HG03432 (cell line): ENCODE measurements at regions not wholly inside any gene's neighbourhood (a gene's known extent, or its start where the extent isn't known, plus 50 kb on each side); places are given as distances from the start of the nearest gene placed in this dataset.

ENCODE experiments used
- ATAC-seq: cut with Tn5 transposase; IDR thresholded peaks from one replicate; pipeline ENCODE4 v1.9.1; 2021; ENCODE audit warnings: mild to moderate bottlenecking, moderate library complexity; ENCODE audit not compliant: unreplicated experiment

GRCh38 chr13:108156749-108157148 is 58.6 kb downstream of the LIG4 start:
- no peak for ATAC-seq

- ATAC-seq, result peak; percentile 66
These were observed 59.9 kb downstream of the LIG4 start for GRCh38 chr13:108155185-108156106.

DNA sequence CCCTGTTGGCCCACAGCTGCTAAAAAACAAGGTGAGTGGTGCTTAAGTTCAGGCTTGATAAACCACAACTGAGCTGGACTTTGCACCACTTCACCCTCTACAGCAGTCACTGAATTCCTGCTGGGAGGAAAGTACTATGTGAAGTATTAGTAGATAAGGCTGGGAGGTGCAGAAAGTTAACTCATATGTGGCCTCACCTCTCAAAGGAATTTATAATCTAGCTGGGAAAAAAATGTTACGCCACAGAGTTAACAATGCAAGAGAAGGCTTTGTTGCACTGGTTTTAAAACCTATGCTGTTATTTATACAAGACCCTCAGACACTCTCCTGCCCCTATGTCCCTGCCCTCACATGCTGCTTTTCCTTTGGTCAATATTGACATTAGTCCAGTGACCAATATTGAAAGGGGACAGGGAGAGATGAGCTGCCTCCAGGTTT is 60.9 kb downstream of the LIG4 start:
- no peak for ATAC-seq

GRCh38 chr13:108146642-108147041 is 68.7 kb downstream of the LIG4 start:
- ATAC-seq, result no peak

DNA sequence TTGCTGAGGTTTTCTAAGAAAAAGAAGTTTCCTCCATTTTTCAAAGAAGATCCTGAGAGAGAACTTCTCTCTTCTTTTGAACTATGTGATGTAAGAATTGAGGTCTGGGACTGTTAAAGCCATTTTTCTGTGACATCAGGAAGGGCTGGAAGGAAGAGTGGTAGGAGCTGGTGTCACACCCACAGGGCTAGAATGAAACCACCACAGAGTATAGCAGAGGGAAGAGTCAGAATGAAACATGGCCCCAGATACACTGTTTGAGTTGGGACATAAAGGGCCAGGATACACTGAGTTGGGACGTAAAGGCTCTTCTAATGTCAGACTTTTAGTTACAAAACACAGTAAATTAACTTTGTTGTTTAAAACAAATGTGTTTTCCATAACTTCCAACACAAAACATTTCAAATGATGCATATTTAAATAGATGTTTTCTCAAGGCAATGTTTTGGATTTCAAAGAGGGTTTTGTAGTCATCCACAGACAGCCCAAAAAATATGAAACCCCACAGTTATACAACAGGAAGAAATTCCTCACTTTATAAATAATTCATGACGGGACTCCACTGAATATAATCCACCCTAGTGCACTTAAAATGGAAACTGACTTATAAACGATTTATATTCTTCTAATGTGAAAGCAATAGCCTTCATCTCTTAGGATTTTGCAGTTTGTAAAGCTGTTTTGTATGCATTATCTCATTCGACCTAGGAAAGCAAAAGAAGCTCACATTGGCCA is 72.5 kb downstream of the LIG4 start:
- ATAC-seq, result no peak

DNA sequence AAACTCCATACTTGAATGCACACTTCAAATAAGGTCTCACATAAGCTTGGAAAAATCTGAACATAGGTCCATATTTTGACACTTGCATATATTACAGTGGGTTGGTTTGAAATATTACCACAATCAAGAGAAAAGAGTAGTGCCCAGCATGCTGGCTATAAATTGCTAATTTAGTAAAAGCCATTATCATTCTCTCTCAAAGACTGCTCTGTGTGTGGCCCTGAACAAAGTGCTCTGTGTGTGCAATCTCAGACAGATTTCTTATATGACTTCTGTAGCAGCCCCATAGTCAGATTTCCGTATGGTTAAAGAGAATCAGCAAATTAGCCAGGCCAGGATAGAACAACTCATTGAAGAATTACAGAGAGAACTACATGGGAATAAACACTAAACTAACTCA is 78.2 kb downstream of the LIG4 start:
- ATAC-seq, result no peak

DNA sequence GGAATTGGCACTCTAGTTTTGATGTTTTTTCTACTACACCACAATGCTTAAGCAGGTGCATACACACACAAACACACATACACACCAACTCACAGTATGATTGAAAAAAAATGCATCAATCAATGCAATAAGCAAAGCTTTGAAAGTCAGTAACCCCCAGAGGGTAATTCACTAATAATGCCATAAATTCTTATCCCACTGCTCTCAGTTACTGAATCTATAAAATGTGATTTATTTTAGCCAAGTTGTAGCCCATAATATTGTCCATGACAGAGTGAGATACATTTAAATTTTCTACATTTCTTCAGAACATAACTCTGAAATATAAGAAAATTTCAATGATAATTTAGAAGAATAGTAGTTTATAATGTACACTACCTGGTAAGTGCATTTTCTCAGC is 87.9 kb downstream of the LIG4 start:
- ATAC-seq, result no peak

DNA sequence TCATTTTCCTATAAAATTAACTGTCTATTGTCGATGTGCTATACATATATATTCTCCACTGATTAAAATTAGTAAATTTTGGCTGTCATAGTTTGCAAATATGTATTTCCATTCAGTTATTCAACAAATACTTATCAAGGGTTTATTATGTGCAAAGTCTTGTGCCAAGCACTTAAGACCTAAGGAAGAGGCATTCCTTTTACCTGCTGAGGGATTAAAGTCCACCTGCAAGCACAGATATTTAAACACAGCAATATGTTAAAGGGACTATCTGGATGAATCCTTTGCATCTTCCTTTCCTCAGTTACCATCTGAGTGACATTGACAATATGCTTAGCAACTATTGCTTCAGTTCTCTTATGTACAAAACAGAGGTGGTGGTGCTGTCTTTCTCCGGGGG is 89.3 kb downstream of the LIG4 start:
- no peak for ATAC-seq

GRCh38 chr13:108121406-108121805 is 93.9 kb downstream of the LIG4 start:
- no peak for ATAC-seq

DNA sequence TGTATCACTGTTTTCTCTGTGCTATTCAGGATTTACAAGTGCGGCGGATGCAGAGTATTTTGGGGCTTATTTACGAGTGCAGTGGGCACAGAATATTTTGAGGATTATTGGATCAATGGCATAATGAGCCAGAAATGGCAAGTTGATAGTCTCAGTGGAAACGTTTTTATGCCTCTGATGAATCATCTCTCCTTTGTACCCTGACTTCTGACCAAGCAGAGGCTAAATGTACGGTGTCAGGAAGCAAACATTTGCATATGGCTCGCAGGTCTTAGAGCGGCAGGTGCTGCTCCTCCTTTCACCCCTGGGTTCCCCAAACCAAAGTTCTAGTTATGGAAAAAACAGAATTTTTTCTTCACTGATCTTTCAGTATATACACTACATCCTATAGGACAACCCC is 94.5 kb downstream of the LIG4 start:
- no peak for ATAC-seq

- no peak for ATAC-seq
These were observed 95.0 kb downstream of the LIG4 start for GRCh38 chr13:108120302-108120701.

DNA sequence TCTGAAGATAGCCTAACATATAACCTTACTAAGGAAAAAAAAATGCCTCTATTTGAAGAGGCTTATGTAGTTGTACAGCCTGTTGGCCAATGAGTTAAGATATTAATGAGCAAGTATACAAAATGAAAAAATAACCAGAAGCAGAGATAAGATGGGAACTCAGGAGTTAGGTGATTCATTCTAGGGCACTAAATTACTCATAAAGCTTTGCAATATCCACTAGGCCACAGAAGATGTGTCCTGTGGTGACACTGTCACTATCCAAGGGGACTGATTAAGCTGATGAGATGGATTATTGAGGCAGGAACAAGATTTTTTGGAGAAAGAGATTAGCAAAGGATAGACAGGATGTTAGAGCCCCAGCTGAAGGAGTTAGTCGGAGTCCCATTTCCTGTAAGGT is 99.6 kb downstream of the LIG4 start:
- ATAC-seq, result no peak

GRCh38 chr13:108113407-108113806 is 101.9 kb downstream of the LIG4 start:
- no peak for ATAC-seq

- peak; percentile 43 for ATAC-seq
These were observed 110.6 kb downstream of the LIG4 start for GRCh38 chr13:108104736-108105135.

DNA sequence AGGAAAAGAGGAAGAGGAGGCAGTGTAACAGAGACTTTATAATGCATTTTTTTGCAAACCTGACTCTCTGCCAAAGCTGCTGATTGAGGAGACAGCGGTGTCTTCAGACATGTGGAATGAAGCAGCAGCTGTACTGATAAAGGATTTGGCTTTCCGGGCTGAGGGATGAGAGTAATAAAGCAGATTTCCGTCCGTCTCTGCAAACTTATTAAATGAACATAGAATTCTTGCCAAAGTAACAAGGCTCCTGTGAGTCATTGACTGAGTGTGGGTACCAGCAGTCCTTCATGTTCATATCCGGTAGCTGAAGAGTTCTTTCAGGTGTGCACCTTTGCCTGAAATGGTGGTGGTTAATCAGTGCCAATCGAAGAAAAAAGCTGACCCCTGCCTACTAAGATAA is 112.6 kb downstream of the LIG4 start:
- no peak for ATAC-seq

GRCh38 chr13:108096301-108096915 is 118.9 kb downstream of the LIG4 start:
- ATAC-seq, result no peak

GRCh38 chr13:108095036-108095435 is 120.3 kb downstream of the LIG4 start:
- ATAC-seq, result no peak

DNA sequence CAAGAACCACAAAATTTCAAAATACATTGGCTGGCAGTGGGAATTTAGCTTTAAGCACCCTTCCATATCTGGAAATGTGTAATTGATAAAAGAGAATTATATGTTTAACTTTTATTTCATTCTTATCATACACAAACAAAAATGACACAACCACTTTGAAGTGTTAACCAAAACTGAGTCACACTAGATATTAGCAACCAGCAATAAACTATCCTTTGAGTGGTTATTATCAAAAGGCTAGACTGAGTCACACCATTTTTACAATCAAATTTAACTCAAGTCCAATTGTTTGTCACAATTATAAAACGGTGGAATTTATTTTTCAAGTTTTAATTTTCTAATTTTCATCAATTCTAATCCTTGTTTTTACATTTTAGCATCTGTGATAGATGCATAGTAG is 121.7 kb downstream of the LIG4 start:
- no peak for ATAC-seq

DNA sequence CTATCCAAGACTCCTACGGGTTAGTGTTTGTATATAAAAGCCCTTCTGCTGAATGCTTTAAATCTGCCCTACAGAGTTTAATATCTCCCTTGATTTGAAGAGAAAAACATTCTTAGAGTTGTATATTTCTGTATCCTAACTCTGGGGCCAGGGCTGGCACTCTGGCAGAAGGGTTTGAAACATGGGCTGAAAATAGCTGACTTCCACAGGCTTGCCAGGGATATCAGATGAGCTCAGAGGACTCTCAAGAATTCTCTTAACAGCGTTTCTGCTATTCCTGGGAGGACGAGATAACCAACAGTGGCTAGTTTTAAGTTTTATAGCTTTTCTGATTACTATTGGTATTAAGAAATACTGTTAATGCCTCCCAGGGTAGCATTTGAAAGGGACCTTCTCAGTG is 127.5 kb downstream of the LIG4 start:
- no peak for ATAC-seq

- peak; percentile 65 for ATAC-seq
These were observed 128.7 kb downstream of the LIG4 start for GRCh38 chr13:108086678-108087077.

- ATAC-seq, result no peak
These were observed 130.5 kb downstream of the LIG4 start for GRCh38 chr13:108084840-108085239.

DNA sequence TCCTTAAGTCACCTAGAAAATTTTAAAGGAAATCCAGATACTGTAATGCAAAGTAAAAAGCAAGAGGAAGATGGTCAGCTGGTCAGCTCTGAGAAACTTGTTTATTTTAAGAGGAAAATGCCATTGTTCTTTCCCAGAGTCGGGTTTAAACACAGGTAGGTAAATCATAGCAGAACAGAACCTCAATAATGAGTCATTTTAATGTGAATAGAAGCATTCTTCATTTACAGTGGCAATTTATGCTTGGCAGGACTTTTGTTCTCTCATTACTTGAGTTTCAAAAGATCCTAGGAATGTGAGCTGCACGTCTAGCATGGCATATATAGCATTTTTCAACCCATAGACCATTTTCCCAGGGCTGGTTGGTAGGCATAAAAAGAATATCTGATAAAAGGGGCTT is 132.3 kb downstream of the LIG4 start:
- ATAC-seq, result no peak
